GM21360 (cell line): ENCODE measurements at regions not wholly inside any gene's neighbourhood (a gene's known extent, or its start where the extent isn't known, plus 50 kb on each side); places are given as distances from the start of the nearest gene placed in this dataset.

Experiments
- ATAC-seq: cut with Tn5 transposase; IDR thresholded peaks from one replicate; pipeline ENCODE4 v1.9.1; 2021; ENCODE audit warnings: mild to moderate bottlenecking, moderate library complexity; ENCODE audit not compliant: unreplicated experiment

GRCh38 chr6:119628691-119629594 lies 279.4 kb upstream of the MAN1A1 start:
- no peak for ATAC-seq

- ATAC-seq = no peak
Observed at GRCh38 chr6:119627908-119628669, 278.5 kb upstream of the MAN1A1 start.

GRCh38 chr6:119626884-119627619 lies 277.5 kb upstream of the MAN1A1 start:
- no peak for ATAC-seq

- no peak for ATAC-seq
Observed at GRCh38 chr6:119620846-119621555, 271.4 kb upstream of the MAN1A1 start.

GRCh38 chr6:119614138-119614537 lies 264.6 kb upstream of the MAN1A1 start:
- no peak for ATAC-seq

- no peak for ATAC-seq
Observed at GRCh38 chr6:119612911-119613381, 263.4 kb upstream of the MAN1A1 start.

- no peak for ATAC-seq
Observed at GRCh38 chr6:119612176-119612891, 262.8 kb upstream of the MAN1A1 start.

GRCh38 chr6:119610754-119611153 lies 261.2 kb upstream of the MAN1A1 start:
- ATAC-seq = no peak

GRCh38 chr6:119610265-119610664 lies 260.7 kb upstream of the MAN1A1 start:
- ATAC-seq = peak; percentile 42

GRCh38 chr6:119609865-119610264 lies 260.3 kb upstream of the MAN1A1 start:
- peak; percentile 61 for ATAC-seq

- no peak for ATAC-seq
Observed at GRCh38 chr6:119608994-119609393, 259.4 kb upstream of the MAN1A1 start.

GRCh38 chr6:119604124-119604523 lies 254.6 kb upstream of the MAN1A1 start:
- no peak for ATAC-seq

GRCh38 chr6:119603501-119603900 lies 253.9 kb upstream of the MAN1A1 start:
- no peak for ATAC-seq

- no peak for ATAC-seq
Observed at GRCh38 chr6:119602215-119603178, 252.9 kb upstream of the MAN1A1 start.

- no peak for ATAC-seq
Observed at GRCh38 chr6:119598883-119599282, 249.3 kb upstream of the MAN1A1 start.

GRCh38 chr6:119594907-119595306 lies 245.3 kb upstream of the MAN1A1 start:
- ATAC-seq = no peak

GRCh38 chr6:119591235-119591634 lies 241.7 kb upstream of the MAN1A1 start:
- no peak for ATAC-seq

GRCh38 chr6:119590066-119590465 lies 240.5 kb upstream of the MAN1A1 start:
- no peak for ATAC-seq

- ATAC-seq = no peak
Observed at GRCh38 chr6:119587537-119587936, 238.0 kb upstream of the MAN1A1 start.
